ENCODE measurements at regions not wholly inside any gene's neighbourhood (a gene's known extent, or its start where the extent isn't known, plus 50 kb on each side); places are given as distances from the start of the nearest gene placed in this dataset.

GRCh38 chr7:79719216-79719615 lies 265.7 kb upstream of the MAGI2 start:
- POLR2A ChIA-PET: no interaction called here
- RAD21 ChIA-PET (ENCODE audit: unreplicated experiment): no interaction called here
- 0% methylated on average over 3 of the region's 3 CpGs for WGBS (ENCODE audit: insufficient coverage, insufficient replicate concordance, low lambda C conversion rate, missing lambda C conversion rate)
- no peak overlapping the region for H3K27ac ChIP-seq (ENCODE audit: control insufficient read depth, insufficient read depth)
- CTCF ChIA-PET: no interaction called here
- H3K27me3 ChIP-seq (replicated peaks in 1 of 2; ENCODE audit: control insufficient read depth in 2 of 2, insufficient read depth in 2 of 2, low read length in 1 of 2): no peaks in the 10 kb centered on the region
- ATAC-seq (no peak), FAIRE-seq (no peak), DNase-seq (ENCODE audit: low read depth, low spot score) (no peak)
- H3K4me2 ChIP-seq (ENCODE audit: control insufficient read depth, insufficient read depth): no peak overlapping the region
- H4K20me1 ChIP-seq (ENCODE audit: control insufficient read depth, insufficient read depth): no peaks in the 10 kb centered on the region
- SMC1A ChIA-PET (ENCODE audit: uncharacterized antibody, unreplicated experiment): no interaction called here
- no peak overlapping the region for H3K4me3 ChIP-seq
- H3K9ac ChIP-seq (ENCODE audit: control insufficient read depth, insufficient read depth, low read length): no peak overlapping the region
- in situ Hi-C loops (cut with MboI) (no loop called here), intact Hi-C loops (cut with micrococcal nuclease; ENCODE audit: unreplicated experiment) (no loop called here)
- H3K9me3 ChIP-seq (replicated peaks; ENCODE audit: control insufficient read depth, insufficient read depth, low read length): no peaks in the 10 kb centered on the region
- no peak overlapping the region for H2AFZ ChIP-seq (ENCODE audit: control insufficient read depth, low read depth, low read length)
- no peaks in the 10 kb centered on the region for H3K79me2 ChIP-seq (ENCODE audit: control insufficient read depth, insufficient read depth, low read length)
- H3K4me1 ChIP-seq (ENCODE audit: control insufficient read depth, insufficient read depth, low read length): no peaks in the 10 kb centered on the region
- no TSS peak for BruUV-seq (replicated peaks)
- TF ChIP-seq BCLAF1 (IDR thresholded peaks at IDR 0.05): no peak
- TF ChIP-seq EGR1 (IDR thresholded peaks at IDR 0.05; ENCODE audit: borderline replicate concordance in 1 of 2, low read depth in 2 of 2, low read length in 2 of 2): no peak
- TF ChIP-seq IRF5 (IDR thresholded peaks at IDR 0.05; ENCODE audit: borderline replicate concordance): no peak
- no peak for TF ChIP-seq SIX5 (IDR thresholded peaks at IDR 0.05; ENCODE audit: low read depth, low read length, severe bottlenecking)
- no peak for TF ChIP-seq NR2C2 (IDR thresholded peaks at IDR 0.05; ENCODE audit: borderline replicate concordance, control insufficient read depth, insufficient read length, low read depth)
- no peak for TF ChIP-seq NFXL1 (IDR thresholded peaks at IDR 0.05; ENCODE audit: borderline replicate concordance)
- TF ChIP-seq, protein P1, sequence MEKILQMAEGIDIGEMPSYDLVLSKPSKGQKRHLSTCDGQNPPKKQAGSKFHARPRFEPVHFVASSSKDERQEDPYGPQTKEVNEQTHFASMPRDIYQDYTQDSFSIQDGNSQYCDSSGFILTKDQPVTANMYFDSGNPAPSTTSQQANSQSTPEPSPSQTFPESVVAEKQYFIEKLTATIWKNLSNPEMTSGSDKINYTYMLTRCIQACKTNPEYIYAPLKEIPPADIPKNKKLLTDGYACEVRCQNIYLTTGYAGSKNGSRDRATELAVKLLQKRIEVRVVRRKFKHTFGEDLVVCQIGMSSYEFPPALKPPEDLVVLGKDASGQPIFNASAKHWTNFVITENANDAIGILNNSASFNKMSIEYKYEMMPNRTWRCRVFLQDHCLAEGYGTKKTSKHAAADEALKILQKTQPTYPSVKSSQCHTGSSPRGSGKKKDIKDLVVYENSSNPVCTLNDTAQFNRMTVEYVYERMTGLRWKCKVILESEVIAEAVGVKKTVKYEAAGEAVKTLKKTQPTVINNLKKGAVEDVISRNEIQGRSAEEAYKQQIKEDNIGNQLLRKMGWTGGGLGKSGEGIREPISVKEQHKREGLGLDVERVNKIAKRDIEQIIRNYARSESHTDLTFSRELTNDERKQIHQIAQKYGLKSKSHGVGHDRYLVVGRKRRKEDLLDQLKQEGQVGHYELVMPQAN (conservative IDR thresholded peaks at IDR 0.05): no peak
- no peak for TF ChIP-seq SIN3A (IDR thresholded peaks at IDR 0.05; ENCODE audit: low read depth, low read length)
- TF ChIP-seq LARP7 (IDR thresholded peaks at IDR 0.05): no peak
- TF ChIP-seq NBN (IDR thresholded peaks at IDR 0.05): no peak
- no peak for TF ChIP-seq IRF4 (IDR thresholded peaks at IDR 0.05; ENCODE audit: low read depth, low read length)
- TF ChIP-seq ETV6 (conservative IDR thresholded peaks at IDR 0.05 in 1 of 2, IDR thresholded peaks at IDR 0.05 in 1 of 2; ENCODE audit: borderline replicate concordance in 1 of 2, low read depth in 1 of 2): no peak
- no peak for TF ChIP-seq KDM1A (IDR thresholded peaks at IDR 0.05; ENCODE audit: borderline replicate concordance)
- TF ChIP-seq ZBED1 (IDR thresholded peaks at IDR 0.05; ENCODE audit: borderline replicate concordance): no peak
- TF ChIP-seq BMI1 (IDR thresholded peaks at IDR 0.05; ENCODE audit: borderline replicate concordance): no peak
- TF ChIP-seq SREBF1 (IDR thresholded peaks at IDR 0.05; ENCODE audit: low read length): no peak
- TF ChIP-seq MAX (IDR thresholded peaks at IDR 0.05; ENCODE audit: low read depth, low read length): no peak
- no peak for TF ChIP-seq SKIL (IDR thresholded peaks at IDR 0.05; ENCODE audit: low read depth, poor library complexity, severe bottlenecking)
- no peaks in the 10 kb centered on the region for H3K36me3 ChIP-seq (ENCODE audit: control insufficient read depth in 2 of 2, insufficient read depth in 2 of 2, low read length in 1 of 2)
